Mononuclear cell (primary cell): ENCODE measurements at regions not wholly inside any gene's neighbourhood (a gene's known extent, or its start where the extent isn't known, plus 50 kb on each side); places are given as distances from the start of the nearest gene placed in this dataset.
A peak's percentile ranks its signal among the peaks of the same experiment; 100 is the strongest.
"Not testable (repeated sequence)": the region's sequence is repeated elsewhere in the genome, so short reads cannot be mapped to it uniquely, and the experiment has no call there.

Experiments
- H3K27me3 ChIP-seq: 2 replicates; pipeline ENCODE4 v1.6.0; 2011; ENCODE audit warnings: low read length, control low read depth; ENCODE audit not compliant: insufficient read depth
- H3K4me1 ChIP-seq: 2 replicates; pipeline ENCODE4 v1.5.1; 2011; ENCODE audit warnings: mild to moderate bottlenecking, low read length, control low read depth; ENCODE audit not compliant: insufficient read depth
- H3K4me3 ChIP-seq: 2 replicates; pipeline ENCODE4 v1.5.1; 2011; ENCODE audit warnings: mild to moderate bottlenecking, low read length, moderate library complexity
- H3K9me3 ChIP-seq: 2 replicates; pipeline ENCODE4 v1.5.1; 2011; ENCODE audit warnings: low read depth, mild to moderate bottlenecking, control low read depth, low read length

GRCh38 chr11:72525466-72525865 is 91.1 kb upstream of the CLPB start:
- Histone ChIP-seq H3K4me1 (peaks cover 11% of the 10 kb centered on the region), H3K27me3 (no peaks in the 10 kb centered on the region), H3K9me3 (no peaks in the 10 kb centered on the region), H3K4me3 (no peak overlapping the region)

- Histone ChIP-seq H3K9me3 (no peaks in the 10 kb centered on the region), H3K27me3 (no peaks in the 10 kb centered on the region), H3K4me1 (peaks cover 17% of the 10 kb centered on the region), H3K4me3 (no peak overlapping the region)
These were observed 90.4 kb upstream of the CLPB start for GRCh38 chr11:72524711-72525110.

DNA sequence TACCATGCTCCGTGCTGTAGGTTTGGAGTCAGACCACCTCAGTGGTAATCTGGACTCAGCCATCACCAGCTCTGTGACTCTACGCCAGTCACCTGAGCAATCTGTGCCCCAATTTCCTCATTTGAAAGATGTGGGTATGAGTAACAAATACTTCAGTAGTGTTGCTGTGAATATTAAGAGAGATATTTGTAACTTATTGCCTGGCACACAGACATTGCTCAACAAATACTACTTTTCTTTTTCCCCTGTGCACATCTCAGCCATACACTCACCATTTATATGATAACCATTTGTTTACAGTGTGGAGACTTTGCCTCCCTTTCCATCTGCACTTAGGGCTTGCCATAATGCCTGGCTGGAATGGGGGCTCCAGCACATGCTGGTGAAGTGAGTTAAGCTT is 89.7 kb upstream of the CLPB start:
- no peak overlapping the region for H3K4me3 ChIP-seq
- no peaks in the 10 kb centered on the region for H3K9me3 ChIP-seq
- H3K27me3 ChIP-seq, result no peaks in the 10 kb centered on the region
- peaks cover 22% of the 10 kb centered on the region for H3K4me1 ChIP-seq

GRCh38 chr11:72522186-72522585 is 87.9 kb upstream of the CLPB start:
- no peaks in the 10 kb centered on the region for H3K9me3 ChIP-seq
- no peak overlapping the region for H3K4me3 ChIP-seq
- H3K27me3 ChIP-seq, result no peaks in the 10 kb centered on the region
- peaks cover 26% of the 10 kb centered on the region for H3K4me1 ChIP-seq

GRCh38 chr11:72521664-72522063 is 87.3 kb upstream of the CLPB start:
- H3K4me3 ChIP-seq, result no peak overlapping the region
- no peaks in the 10 kb centered on the region for H3K27me3 ChIP-seq
- peaks cover 26% of the 10 kb centered on the region for H3K4me1 ChIP-seq
- H3K9me3 ChIP-seq, result no peaks in the 10 kb centered on the region

GRCh38 chr11:72520815-72521214 is 86.5 kb upstream of the CLPB start:
- H3K27me3 ChIP-seq, result no peaks in the 10 kb centered on the region
- no peak overlapping the region for H3K4me3 ChIP-seq
- no peaks in the 10 kb centered on the region for H3K9me3 ChIP-seq
- peaks cover 26% of the 10 kb centered on the region for H3K4me1 ChIP-seq

DNA sequence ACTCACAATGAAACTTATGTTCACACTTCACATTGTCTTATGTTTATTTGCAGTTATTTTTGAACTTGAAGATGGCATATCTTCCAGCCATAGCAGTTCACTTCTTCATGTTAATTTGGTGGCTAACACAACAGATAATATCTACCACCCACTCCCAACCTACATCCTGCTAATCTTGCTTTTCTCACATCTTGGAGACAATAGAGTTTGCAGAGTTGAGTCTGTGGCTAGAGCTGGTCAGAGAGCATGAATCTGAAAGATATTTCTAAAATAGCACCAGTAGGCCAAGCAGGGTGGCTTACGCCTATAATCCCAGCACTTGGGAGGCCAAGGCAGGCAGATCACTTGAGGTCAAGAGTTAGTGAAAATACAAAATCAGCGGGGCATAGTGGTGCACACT is 85.6 kb upstream of the CLPB start:
- not testable (repeated sequence) for H3K4me3 ChIP-seq, H3K9me3 ChIP-seq, H3K27me3 ChIP-seq
- peaks cover 26% of the 10 kb centered on the region for H3K4me1 ChIP-seq

DNA sequence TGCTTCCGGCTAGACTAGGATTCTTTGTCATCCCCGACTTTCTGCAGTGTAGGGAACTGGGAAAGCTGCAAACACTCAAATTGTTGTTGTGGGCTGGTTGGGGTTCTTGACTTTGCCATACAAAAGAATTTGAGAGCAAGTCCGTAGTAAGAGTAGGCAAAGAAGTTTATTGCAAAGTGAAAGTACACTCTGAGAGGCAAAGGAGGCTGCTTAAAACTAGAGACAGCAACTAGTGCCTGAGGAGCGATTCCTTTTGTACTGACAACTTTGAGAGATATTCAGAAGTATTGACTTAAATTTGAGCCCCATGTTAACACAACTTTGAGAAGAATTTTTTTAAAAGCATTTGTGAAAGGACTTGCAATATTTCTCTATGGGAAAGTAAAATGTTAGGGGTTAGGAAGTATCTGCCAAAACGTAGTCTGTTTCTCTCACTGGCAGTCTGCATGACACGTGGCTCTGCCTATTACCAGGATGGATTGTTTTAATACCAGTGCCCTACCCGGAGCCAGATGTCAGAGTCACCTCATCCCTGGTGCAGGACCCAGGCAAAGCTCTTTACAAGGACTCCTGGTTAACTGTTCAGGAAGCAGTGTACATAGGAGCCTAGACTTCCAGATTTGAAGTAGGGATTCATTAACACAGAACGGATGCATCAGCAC is 85.0 kb upstream of the CLPB start:
- Histone ChIP-seq H3K9me3 (peaks cover 5% of the 10 kb centered on the region), H3K4me3 (peak overlapping the region; percentile 3), H3K4me1 (peaks cover 26% of the 10 kb centered on the region), H3K27me3 (no peaks in the 10 kb centered on the region)

DNA sequence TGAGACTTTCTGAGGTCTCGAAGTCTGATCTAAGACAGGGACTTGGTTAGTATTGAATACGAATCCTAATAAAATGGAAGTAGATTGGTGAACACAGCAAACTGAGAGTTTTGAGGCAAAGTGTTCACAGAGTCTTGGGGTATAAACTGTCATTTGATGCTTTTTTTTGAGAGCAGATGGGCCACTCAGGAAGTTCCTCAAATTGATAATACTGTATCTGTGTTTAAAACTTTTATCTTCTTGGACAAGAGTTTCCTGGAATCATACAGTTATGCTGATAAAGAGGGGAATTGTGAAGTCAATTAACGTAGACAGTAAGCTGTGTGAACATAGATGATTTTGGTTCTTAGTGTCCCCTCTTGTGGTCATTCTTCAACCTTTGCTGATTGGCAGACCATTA is 80.0 kb upstream of the CLPB start:
- Histone ChIP-seq H3K9me3 (peaks cover 12% of the 10 kb centered on the region), H3K4me1 (peaks cover 6% of the 10 kb centered on the region), H3K27me3 (no peaks in the 10 kb centered on the region), H3K4me3 (no peak overlapping the region)

DNA sequence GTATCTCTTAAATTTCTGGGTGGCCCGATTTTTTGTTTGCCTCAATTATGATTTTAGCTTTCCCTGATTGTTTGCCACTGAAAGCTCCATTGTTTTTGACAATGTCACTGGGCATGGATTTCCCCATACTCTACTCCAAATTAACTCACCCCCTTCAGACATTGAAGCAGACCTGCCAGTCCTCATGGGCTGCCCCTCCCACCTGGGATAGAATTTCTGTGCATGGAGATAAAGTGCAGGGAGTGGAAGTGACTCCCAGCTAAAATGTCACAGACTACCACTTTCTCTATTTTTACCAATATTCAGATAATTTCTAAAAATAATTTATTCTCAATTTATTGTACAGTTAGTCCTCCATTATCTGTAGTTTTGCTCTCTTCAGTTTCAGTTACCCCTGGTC is 79.1 kb upstream of the CLPB start:
- no peak overlapping the region for H3K4me3 ChIP-seq
- peaks cover 12% of the 10 kb centered on the region for H3K9me3 ChIP-seq
- H3K4me1 ChIP-seq, result no peaks in the 10 kb centered on the region
- H3K27me3 ChIP-seq, result no peaks in the 10 kb centered on the region

DNA sequence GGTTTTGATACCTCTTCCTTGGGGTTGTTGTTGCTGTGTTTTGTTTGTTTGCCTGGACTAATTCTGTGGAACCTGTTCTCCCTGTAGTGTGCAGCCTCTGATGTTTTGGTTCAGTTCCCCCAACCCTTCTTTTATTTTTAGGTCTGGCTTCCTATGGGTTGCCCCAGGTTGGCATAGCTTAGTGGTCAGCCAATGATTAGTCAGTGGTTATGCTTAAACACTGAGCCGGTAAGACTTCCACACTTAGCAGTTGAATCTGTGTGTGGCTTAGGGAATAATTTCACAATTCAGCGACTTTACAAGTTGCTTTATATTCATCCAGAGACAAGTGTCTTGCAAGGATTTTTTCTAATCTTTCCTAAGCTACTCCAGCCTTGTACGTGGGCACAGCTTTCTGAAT is 78.6 kb upstream of the CLPB start:
- H3K9me3 ChIP-seq, result peaks cover 12% of the 10 kb centered on the region
- H3K27me3 ChIP-seq, result no peaks in the 10 kb centered on the region
- no peaks in the 10 kb centered on the region for H3K4me1 ChIP-seq
- H3K4me3 ChIP-seq, result no peak overlapping the region

DNA sequence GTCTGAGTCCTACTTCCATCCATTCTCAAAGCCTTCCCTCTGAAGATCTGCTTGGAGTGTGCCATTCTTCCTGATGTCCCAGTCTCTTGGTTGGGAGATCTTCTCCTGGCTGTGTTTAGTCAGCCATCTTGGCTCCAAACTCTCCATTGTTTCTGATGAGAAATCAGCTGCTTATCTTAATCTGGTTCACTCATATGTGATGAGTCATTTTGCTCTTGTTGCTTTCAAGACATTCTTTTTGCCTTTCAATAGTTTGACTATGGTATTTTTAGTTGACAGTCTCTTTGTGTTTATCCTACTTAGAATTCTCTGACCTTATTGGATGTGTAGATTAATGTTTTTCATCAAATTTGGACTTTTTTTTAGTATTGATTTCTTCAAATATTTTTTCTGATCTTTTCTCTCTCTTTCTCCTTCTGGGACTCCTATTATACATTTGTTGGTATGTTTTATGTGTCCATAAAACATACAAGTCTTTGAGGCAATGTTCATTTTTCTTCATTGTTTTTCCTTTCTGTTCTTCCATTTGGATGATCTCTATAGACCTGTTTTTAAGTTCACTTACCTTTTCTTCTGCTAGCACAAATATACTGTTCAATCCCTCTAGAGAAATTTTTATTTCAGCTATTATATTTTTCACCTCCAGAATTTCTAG is 77.2 kb upstream of the CLPB start:
- no peaks in the 10 kb centered on the region for H3K27me3 ChIP-seq
- no peak overlapping the region for H3K4me3 ChIP-seq
- H3K9me3 ChIP-seq, result peaks cover 12% of the 10 kb centered on the region
- H3K4me1 ChIP-seq, result no peaks in the 10 kb centered on the region

DNA sequence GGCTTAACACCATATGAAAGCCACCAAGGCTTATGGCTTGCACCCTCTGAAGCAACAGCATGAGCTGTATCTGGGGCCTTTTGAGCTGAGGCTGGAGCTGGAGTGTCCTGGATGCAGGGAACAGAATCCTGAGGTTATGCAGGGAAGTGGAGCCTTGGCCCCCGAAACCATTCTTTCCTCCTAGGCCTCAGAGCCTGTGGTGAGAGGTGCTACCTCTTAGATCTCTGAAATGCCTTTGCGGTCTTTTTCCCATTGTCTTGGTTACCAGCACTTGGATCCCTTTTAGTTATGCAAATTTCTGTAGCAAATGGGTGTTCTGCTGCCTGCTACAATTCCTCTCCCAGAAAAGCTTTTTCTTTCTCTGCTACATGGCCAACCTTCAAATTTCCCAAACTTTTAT is 72.7 kb upstream of the CLPB start:
- no peaks in the 10 kb centered on the region for H3K27me3 ChIP-seq
- H3K4me1 ChIP-seq, result no peaks in the 10 kb centered on the region
- peaks cover 7% of the 10 kb centered on the region for H3K9me3 ChIP-seq
- H3K4me3 ChIP-seq, result no peak overlapping the region

- no peaks in the 10 kb centered on the region for H3K4me1 ChIP-seq
- H3K9me3 ChIP-seq, result peaks cover 6% of the 10 kb centered on the region
- H3K4me3 ChIP-seq, result no peak overlapping the region
- H3K27me3 ChIP-seq, result no peaks in the 10 kb centered on the region
These were observed 63.4 kb upstream of the CLPB start for GRCh38 chr11:72497731-72498130.

GRCh38 chr11:72494109-72494429 is 59.7 kb upstream of the CLPB start:
- no peaks in the 10 kb centered on the region for H3K4me1 ChIP-seq
- H3K4me3 ChIP-seq, result no peak overlapping the region
- peaks cover under 1% of the 10 kb centered on the region for H3K27me3 ChIP-seq
- no peaks in the 10 kb centered on the region for H3K9me3 ChIP-seq

- Histone ChIP-seq H3K9me3 (no peaks in the 10 kb centered on the region), H3K4me3 (no peak overlapping the region), H3K4me1 (no peaks in the 10 kb centered on the region), H3K27me3 (peaks cover 2% of the 10 kb centered on the region)
These were observed 59.2 kb upstream of the CLPB start for GRCh38 chr11:72493426-72494108.
